ENCODE measurements at regions not wholly inside any gene's neighbourhood (a gene's known extent, or its start where the extent isn't known, plus 50 kb on each side); places are given as distances from the start of the nearest gene placed in this dataset.
"Not testable (repeated sequence)": the region's sequence is repeated elsewhere in the genome, so short reads cannot be mapped to it uniquely, and the experiment has no call there.

GRCh38 chr3:59401924-59402323 is 352.1 kb upstream of the CFAP20DC start:
- no peak for DNase-seq

GRCh38 chr3:59392116-59392515 is 342.3 kb upstream of the CFAP20DC start:
- DNase-seq: no peak

GRCh38 chr3:59391131-59391530 is 341.3 kb upstream of the CFAP20DC start:
- DNase-seq: no peak

- DNase-seq: no peak
These were observed 338.9 kb upstream of the CFAP20DC start for GRCh38 chr3:59388555-59389270.

- no peak for DNase-seq
These were observed 336.3 kb upstream of the CFAP20DC start for GRCh38 chr3:59386165-59386564.

- DNase-seq: no peak
These were observed 335.7 kb upstream of the CFAP20DC start for GRCh38 chr3:59385547-59385946.

GRCh38 chr3:59381282-59381681 is 331.5 kb upstream of the CFAP20DC start:
- no peak for DNase-seq

GRCh38 chr3:59380146-59380545 is 330.3 kb upstream of the CFAP20DC start:
- no peak for DNase-seq

GRCh38 chr3:59374818-59375211 is 325.0 kb upstream of the CFAP20DC start:
- no peak for DNase-seq

- DNase-seq: no peak
These were observed 324.4 kb upstream of the CFAP20DC start for GRCh38 chr3:59374091-59374817.

- DNase-seq: no peak
These were observed 322.5 kb upstream of the CFAP20DC start for GRCh38 chr3:59372346-59372745.

- DNase-seq: no peak
These were observed 319.3 kb upstream of the CFAP20DC start for GRCh38 chr3:59368900-59369675.

- DNase-seq: no peak
These were observed 317.3 kb upstream of the CFAP20DC start for GRCh38 chr3:59367150-59367549.

- no peak for DNase-seq
These were observed 316.4 kb upstream of the CFAP20DC start for GRCh38 chr3:59366218-59366617.

GRCh38 chr3:59364496-59364895 is 314.7 kb upstream of the CFAP20DC start:
- no peak for DNase-seq

- not testable (repeated sequence) for DNase-seq
These were observed 310.5 kb upstream of the CFAP20DC start for GRCh38 chr3:59360312-59360711.

- DNase-seq: no peak
These were observed 291.6 kb upstream of the CFAP20DC start for GRCh38 chr3:59341459-59341858.

GRCh38 chr3:59339818-59340217 is 290.0 kb upstream of the CFAP20DC start:
- no peak for DNase-seq

- no peak for DNase-seq
These were observed 289.1 kb upstream of the CFAP20DC start for GRCh38 chr3:59338934-59339333.

GRCh38 chr3:59335338-59335737 is 285.5 kb upstream of the CFAP20DC start:
- DNase-seq: no peak

- no peak for DNase-seq
These were observed 284.8 kb upstream of the CFAP20DC start for GRCh38 chr3:59334585-59334984.

GRCh38 chr3:59327376-59327808 is 277.6 kb upstream of the CFAP20DC start:
- no peak for DNase-seq

GRCh38 chr3:59326246-59327024 is 276.6 kb upstream of the CFAP20DC start:
- no peak for DNase-seq

Measured in stimulated activated CD4-positive, alpha-beta T cell treated with anti-CD3 and anti-CD28 coated beads, Interleukin-12 subunit alpha, Interleukin-12 subunit beta, amount 100 ng/mL, for 4 hours (primary cell).